Aorta (tissue), 5 donors: ENCODE measurements at regions not wholly inside any gene's neighbourhood (a gene's known extent, or its start where the extent isn't known, plus 50 kb on each side); places are given as distances from the start of the nearest gene placed in this dataset.

ENCODE experiments used
- ATAC-seq: fragments of 200-7000 bp; cut with Tn5 transposase; one replicate; pipeline ENCODE4 v1.9.1; 2022; ENCODE audit warnings: moderate library complexity; ENCODE audit not compliant: low FRiP score
- DNase-seq, 2 donors: peaks; one replicate each; pipeline ENCODE4 v3.0.0-alpha.2; 2020
- H3K27ac ChIP-seq, 2 donors: one replicate each; pipeline ENCODE4 v1.5.1; 2013; ENCODE audit warnings: low read length in 2 of 2, mild to moderate bottlenecking in 2 of 2, moderate library complexity in 2 of 2, control low read depth in 1 of 2, inconsistent platforms in 1 of 2, low read depth in 1 of 2
- H3K27me3 ChIP-seq, 2 donors: one replicate each; pipeline ENCODE4 v1.6.1; 2013; ENCODE audit warnings: control low read depth in 1 of 2, low read length in 1 of 2, mild to moderate bottlenecking in 1 of 2, moderate library complexity in 1 of 2; ENCODE audit not compliant: insufficient read depth in 2 of 2, control insufficient read depth in 1 of 2
- H3K36me3 ChIP-seq, 2 donors: one replicate each; pipeline ENCODE4 v1.6.1; 2013; ENCODE audit warnings: control low read depth in 1 of 2, low read length in 1 of 2, mild to moderate bottlenecking in 1 of 2; ENCODE audit not compliant: insufficient read depth in 2 of 2, control insufficient read depth in 1 of 2
- H3K4me1 ChIP-seq, 2 donors: one replicate each; pipeline ENCODE4 v1.6.1; 2013; ENCODE audit warnings: low read length in 2 of 2, control low read depth in 1 of 2, mild to moderate bottlenecking in 1 of 2, moderate library complexity in 1 of 2; ENCODE audit not compliant: insufficient read depth in 2 of 2, control insufficient read depth in 1 of 2
- H3K4me3 ChIP-seq, 2 donors: one replicate each; pipeline ENCODE4 v1.5.1; 2013; ENCODE audit warnings: low read length in 2 of 2, control low read depth in 1 of 2, mild to moderate bottlenecking in 1 of 2
- H3K9me3 ChIP-seq: one replicate; pipeline ENCODE4 v1.6.1; 2013; ENCODE audit warnings: mild to moderate bottlenecking, low read length; ENCODE audit not compliant: control insufficient read depth
- WGBS, 2 donors: extraction: QIAGEN DNeasy Blood & Tissue Kit; methylation state at CpG; one replicate each; pipeline ENCODE4 v1.1.7; 2013; 5-methylcytosine and 5-hydroxymethylcytosine counted together
- intact Hi-C, 2 donors: fragments of 100-400 bp; cut with DNase I; formaldehyde crosslinking; loops; one replicate each; pipeline versions ENCODE4 v1.14.2 to v1.15.0; 2022
- donor health status: healthy with polysubstance abuse.
- donor health status: Bipolar disorder and iron deficiency.
- donor health status: DM: no; HTN: no; CAD: no.
- donor health status: DM: no; HTN: no; CAD: no.
- donor health status: DM: yes; HTN: yes; CAD: no.

DNA sequence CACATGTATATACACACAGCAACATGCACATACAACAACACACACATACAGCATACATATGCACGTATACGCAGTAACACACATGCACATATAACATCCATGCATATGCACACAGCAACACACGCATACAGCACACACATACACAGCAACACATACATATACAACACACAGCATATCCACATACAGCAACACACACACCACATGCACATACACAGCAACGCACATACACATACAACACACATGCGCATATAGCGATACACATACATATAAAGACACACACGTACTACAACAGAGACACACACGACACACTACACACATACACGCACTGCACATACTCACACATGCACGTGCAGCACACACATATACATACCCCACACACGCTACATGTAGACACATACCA is 187.8 kb downstream of the GLI2 start:
- Histone ChIP-seq H3K27me3 (no peaks in the 10 kb centered on the region), H3K4me1 (no peaks in the 10 kb centered on the region), H3K36me3 (peaks cover 0 to 2% of the 10 kb centered on the region in 2 donors), H3K27ac (no peak overlapping the region), H3K9me3 (no peaks in the 10 kb centered on the region), H3K4me3 (no peak overlapping the region)
- WGBS, 2 donors = 97 to 98% methylated on average over 11 of the region's 11 CpGs
- ATAC-seq (no peak), DNase-seq (no peak)
- intact Hi-C loops = no loop called here

DNA sequence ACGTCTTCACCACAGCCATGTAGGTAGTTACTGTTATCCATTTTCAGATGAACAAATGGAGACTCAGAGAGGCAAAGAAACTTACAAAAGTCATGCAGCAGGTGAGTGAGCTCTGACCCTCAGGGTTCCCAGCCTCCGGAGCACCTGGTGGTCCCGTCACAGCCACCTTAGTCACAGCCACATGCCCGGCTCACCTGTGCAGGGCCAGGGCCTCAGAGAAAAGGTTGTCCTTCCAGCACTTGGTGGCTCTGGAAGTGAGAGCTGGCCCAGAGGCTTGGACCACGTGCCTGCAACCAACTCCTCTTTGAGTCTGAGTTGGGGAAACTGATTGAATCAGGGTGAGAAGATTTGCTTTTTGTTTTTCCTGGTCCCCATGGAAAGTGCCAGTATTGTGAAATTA is 189.3 kb downstream of the GLI2 start:
- ATAC-seq (no peak), DNase-seq (no peak)
- intact Hi-C loops = no loop called here
- 98% methylated on average over 5 of the region's 5 CpGs for WGBS, 2 donors
- Histone ChIP-seq H3K4me3 (no peak overlapping the region), H3K36me3 (peaks cover 0 to 2% of the 10 kb centered on the region in 2 donors), H3K4me1 (no peaks in the 10 kb centered on the region), H3K27ac (no peak overlapping the region), H3K27me3 (no peaks in the 10 kb centered on the region), H3K9me3 (no peaks in the 10 kb centered on the region)

DNA sequence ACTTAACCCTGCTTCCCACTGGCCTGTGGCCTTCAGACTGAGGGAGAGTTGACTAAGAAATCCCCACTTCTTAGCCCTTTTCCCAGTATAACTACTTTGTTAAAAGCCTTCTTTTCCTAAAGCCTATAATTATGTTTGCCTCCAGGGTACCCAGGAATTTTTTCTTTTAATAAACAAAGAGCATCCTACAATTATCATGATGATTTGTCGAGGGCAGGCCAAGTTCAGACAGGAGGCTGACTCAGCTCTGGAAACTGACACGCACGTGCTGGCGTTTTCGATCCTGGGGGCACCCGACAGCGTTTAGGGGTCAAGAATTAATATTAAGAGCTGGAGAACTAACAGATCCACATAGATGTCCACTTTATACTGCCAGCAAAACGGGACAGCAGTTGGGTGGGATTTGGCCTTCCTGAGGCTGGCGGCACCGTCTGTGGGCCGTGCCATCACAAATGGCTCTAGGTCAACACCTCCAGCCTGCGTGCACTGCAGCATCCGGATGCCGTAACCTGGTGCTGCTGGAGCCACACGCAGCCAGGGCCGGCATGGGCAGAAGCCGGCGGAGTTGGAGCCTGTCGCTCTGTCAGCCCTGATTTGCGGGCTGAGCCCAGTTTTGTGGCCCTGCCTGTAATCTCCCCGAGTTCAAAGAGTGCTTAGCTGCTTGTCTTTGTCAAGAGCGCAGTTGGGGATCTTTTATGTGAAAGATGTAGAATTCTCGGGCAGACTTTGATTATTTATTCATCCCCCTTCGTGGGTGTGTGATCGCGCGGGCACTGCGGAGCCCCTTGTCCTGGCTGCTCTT is 191.0 kb downstream of the GLI2 start:
- Histone ChIP-seq H3K27me3 (no peaks in the 10 kb centered on the region), H3K27ac (no peak overlapping the region), H3K4me1 (no peaks in the 10 kb centered on the region), H3K9me3 (no peaks in the 10 kb centered on the region), H3K4me3 (no peak overlapping the region), H3K36me3 (peaks cover 0 to 2% of the 10 kb centered on the region in 2 donors)
- whole genome bisulfite sequencing, 2 donors = 93 to 94% methylated on average over 28 of the region's 28 CpGs
- intact Hi-C loops = no loop called here
- no peak for ATAC-seq
- no peak for DNase-seq

DNA sequence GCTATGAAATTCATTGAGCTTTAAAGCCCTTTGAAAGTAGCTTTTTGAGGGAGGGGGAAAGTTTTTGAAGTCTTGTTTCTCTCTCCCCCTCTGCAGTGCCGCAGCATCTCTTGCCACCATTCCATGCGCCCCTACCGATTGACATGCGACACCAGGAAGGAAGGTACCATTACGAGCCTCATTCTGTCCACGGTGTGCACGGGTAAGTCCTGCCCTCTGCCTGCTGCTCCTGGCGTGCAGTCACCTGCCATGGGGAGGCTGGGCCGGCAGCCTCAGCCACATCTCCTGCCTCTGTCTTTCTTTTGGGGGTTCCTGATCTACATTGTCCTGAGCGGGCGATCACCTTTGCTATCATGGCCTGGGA is 191.6 kb downstream of the GLI2 start:
- 96% methylated on average over 11 of the region's 11 CpGs for WGBS, 2 donors

DNA sequence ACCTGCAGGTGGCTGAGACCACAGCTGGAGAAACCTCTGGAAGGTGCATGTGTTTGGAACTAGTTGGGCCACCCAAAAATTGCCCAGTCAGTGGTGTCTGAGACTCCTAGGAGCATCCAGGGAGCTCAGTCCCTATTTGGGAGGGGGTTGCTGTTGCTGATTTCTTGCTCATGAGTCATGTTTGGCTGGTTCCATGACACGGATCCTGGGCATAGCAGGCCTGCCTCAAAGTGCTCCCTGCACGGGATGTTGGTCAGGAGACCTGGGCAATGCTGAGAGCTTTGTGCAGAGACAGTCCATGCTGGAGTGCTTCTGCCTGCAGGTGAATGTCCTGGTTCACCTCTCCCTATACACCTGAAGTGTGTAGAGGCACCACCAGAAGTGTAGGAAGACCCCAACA is 194.2 kb downstream of the GLI2 start:
- H3K27ac ChIP-seq = no peak overlapping the region
- no peaks in the 10 kb centered on the region for H3K4me1 ChIP-seq
- DNase-seq (no peak), ATAC-seq (no peak)
- no peaks in the 10 kb centered on the region for H3K9me3 ChIP-seq
- no peaks in the 10 kb centered on the region for H3K27me3 ChIP-seq
- peaks cover 0 to 2% of the 10 kb centered on the region in 2 donors for H3K36me3 ChIP-seq
- WGBS, 2 donors = 10 to 19% methylated on average over 2 of the region's 2 CpGs
- no peak overlapping the region for H3K4me3 ChIP-seq
- intact Hi-C loops = no loop called here

More for the DNA sequence above, 191.6 kb downstream of the GLI2 start:
- Histone ChIP-seq H3K27me3 (no peaks in the 10 kb centered on the region), H3K4me3 (no peak overlapping the region), H3K27ac (no peak overlapping the region), H3K4me1 (no peaks in the 10 kb centered on the region), H3K9me3 (no peaks in the 10 kb centered on the region), H3K36me3 (peaks cover 0 to 2% of the 10 kb centered on the region in 2 donors)
- no peak for ATAC-seq
- intact Hi-C loops = no loop called here
- no peak for DNase-seq

DNA sequence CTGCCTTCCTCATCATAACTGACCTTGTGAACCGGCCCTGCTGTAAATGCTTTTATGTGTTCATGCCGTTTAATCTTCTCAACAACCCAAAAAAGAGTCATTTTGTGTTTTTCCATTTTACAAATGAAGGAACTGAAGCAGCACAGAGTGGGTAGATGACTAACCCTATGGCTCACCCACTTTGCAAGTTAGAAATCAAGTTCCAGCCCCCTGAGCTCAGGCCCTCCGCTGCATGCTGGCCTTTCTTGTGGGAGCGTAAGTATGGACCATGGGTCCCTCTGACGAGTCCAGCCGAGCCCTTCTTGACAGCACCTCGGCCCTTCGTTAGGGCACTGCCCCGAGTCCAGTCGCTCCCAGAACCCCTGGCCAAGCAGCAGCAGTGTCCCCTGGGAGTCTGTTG is 194.6 kb downstream of the GLI2 start:
- no peak for DNase-seq
- no peak overlapping the region for H3K27ac ChIP-seq
- no peak for ATAC-seq
- H3K4me3 ChIP-seq = no peak overlapping the region
- 96 to 97% methylated on average over 10 of the region's 10 CpGs for whole genome bisulfite sequencing, 2 donors
- H3K36me3 ChIP-seq = peaks cover 0 to 2% of the 10 kb centered on the region in 2 donors
- intact Hi-C loops = no loop called here
- H3K27me3 ChIP-seq = no peaks in the 10 kb centered on the region
- H3K4me1 ChIP-seq = no peaks in the 10 kb centered on the region
- H3K9me3 ChIP-seq = no peaks in the 10 kb centered on the region

DNA sequence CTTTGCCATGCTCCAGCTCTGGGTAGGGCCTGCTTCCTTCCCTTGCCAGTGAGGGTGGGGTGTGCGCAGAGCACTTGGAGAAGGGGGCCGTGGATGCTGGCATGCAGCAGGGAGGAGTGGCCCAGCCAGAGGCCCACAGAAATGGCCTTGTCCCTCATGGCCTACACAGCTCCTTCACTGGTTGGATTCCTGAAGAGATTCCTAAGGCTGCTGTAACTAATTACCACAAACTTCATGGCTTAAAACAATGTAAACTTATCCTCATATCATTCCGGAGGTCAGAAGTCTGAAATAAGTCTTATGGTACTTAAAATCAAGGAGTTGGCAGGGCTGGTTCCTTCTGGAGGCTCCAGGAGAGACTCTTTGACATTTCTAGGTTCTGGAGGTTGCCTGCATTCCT is 195.2 kb downstream of the GLI2 start:
- DNase-seq (no peak), ATAC-seq (no peak)
- no peak overlapping the region for H3K4me3 ChIP-seq
- peaks cover 0 to under 1% of the 10 kb centered on the region in 2 donors for H3K4me1 ChIP-seq
- H3K9me3 ChIP-seq = no peaks in the 10 kb centered on the region
- WGBS, 2 donors = 97 to 100% methylated on average over 3 of the region's 3 CpGs
- H3K27me3 ChIP-seq = no peaks in the 10 kb centered on the region
- H3K36me3 ChIP-seq = peaks cover 0 to 2% of the 10 kb centered on the region in 2 donors
- H3K27ac ChIP-seq = no peak overlapping the region
- intact Hi-C loops = no loop called here

DNA sequence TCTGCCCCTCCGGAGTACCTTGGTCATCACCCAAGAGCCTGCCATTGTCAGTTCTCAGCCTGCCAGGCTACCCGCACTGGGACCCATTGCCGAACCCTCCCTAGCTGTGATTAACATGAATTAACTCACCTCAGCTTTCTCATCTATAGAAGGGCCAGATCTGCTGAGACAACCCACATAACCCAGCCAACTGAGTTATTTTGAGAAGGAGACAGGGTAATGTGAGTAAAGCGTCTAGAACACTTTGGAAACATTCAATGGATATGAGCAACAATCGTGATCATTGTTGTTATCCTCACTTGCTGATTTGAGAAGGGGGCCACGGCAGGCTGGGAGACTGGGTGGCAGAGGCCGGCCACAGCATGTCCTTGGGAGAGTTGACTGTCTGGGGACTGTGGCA is 196.8 kb downstream of the GLI2 start:
- H3K4me1 ChIP-seq = peaks cover 0 to 2% of the 10 kb centered on the region in 2 donors
- no peaks in the 10 kb centered on the region for H3K27me3 ChIP-seq
- no peak overlapping the region for H3K27ac ChIP-seq
- H3K36me3 ChIP-seq = no peaks in the 10 kb centered on the region
- no peaks in the 10 kb centered on the region for H3K9me3 ChIP-seq
- intact Hi-C loops = no loop called here
- no peak for DNase-seq
- WGBS, 2 donors = 38 to 45% methylated on average over 7 of the region's 7 CpGs
- no peak overlapping the region for H3K4me3 ChIP-seq
- ATAC-seq = no peak

DNA sequence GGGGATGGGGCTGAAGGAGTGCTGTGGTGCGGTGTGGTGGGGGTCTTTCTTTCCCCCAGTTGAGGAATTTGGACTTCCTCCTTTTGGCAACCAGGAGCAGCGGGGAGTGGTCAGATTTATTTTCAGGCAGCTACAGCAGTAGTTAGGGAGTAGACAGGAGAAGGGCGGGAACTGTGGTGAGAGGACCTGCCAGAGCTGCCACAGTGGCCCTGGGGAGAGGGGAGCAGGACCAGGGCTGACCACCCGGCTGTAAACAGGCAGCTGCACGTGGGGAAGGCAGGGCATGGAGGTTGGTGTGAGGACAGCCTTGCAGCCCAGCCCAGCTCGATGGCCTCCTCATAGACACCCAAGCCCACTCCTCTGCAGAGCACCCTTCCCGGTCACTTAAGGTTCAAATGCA is 197.2 kb downstream of the GLI2 start:
- DNase-seq (no peak), ATAC-seq (no peak)
- Histone ChIP-seq H3K36me3 (no peaks in the 10 kb centered on the region), H3K9me3 (no peaks in the 10 kb centered on the region), H3K4me1 (peaks cover 0 to 2% of the 10 kb centered on the region in 2 donors), H3K4me3 (no peak overlapping the region), H3K27me3 (no peaks in the 10 kb centered on the region), H3K27ac (no peak overlapping the region)
- intact Hi-C loops = no loop called here
- 74 to 85% methylated on average over 6 to 7 of the region's 7 CpGs for WGBS, 2 donors
